Testis (tissue), 2 donors: ENCODE measurements at regions not wholly inside any gene's neighbourhood (a gene's known extent, or its start where the extent isn't known, plus 50 kb on each side); places are given as distances from the start of the nearest gene placed in this dataset.

Experiments used
- DNase-seq: peaks from one replicate; pipeline ENCODE4 v3.0.0-alpha.2; 2019
- H3K27ac ChIP-seq, 2 donors: fragments of 200-600 bp; sonication (generic); one replicate each; pipeline ENCODE4 v1.5.1; 2019
- H3K27me3 ChIP-seq: fragments of 200-600 bp; sonication (generic); one replicate; pipeline ENCODE4 v1.5.1; 2019
- H3K36me3 ChIP-seq: fragments of 200-600 bp; sonication (generic); one replicate; pipeline ENCODE4 v1.5.1; 2017; ENCODE audit warnings: low read depth; ENCODE audit errors: missing control alignments
- H3K4me1 ChIP-seq: fragments of 200-600 bp; sonication (generic); one replicate; pipeline ENCODE4 v1.5.1; 2019
- H3K4me3 ChIP-seq, 2 donors: fragments of 200-600 bp; sonication (generic); one replicate each; pipeline ENCODE4 v1.5.1; 2017 to 2019
- H3K9me3 ChIP-seq: fragments of 200-600 bp; sonication (generic); one replicate; pipeline ENCODE4 v1.5.1; 2017
- CTCF ChIP-seq, 3 experiments: fragments of 450-650 bp in 2 of 3; fragments of 200-600 bp in 1 of 3; sonication (generic) in 1 of 3; IDR thresholded peaks; one replicate each; pipeline ENCODE4 v1.5.1; 2016 to 2019; ENCODE audit warnings: antibody characterized with exemption in 3 of 3, mild to moderate bottlenecking in 2 of 3, moderate library complexity in 1 of 3
- POLR2A ChIP-seq: fragments of 450-650 bp; IDR thresholded peaks from one replicate; pipeline ENCODE4 v1.6.1; 2017; ENCODE audit warnings: antibody characterized with exemption, mild to moderate bottlenecking, moderate library complexity
- WGBS, 2 donors: methylation state at CpG; one replicate each; pipeline ENCODE4 v1.1.5; 2018; 5-methylcytosine and 5-hydroxymethylcytosine counted together
- intact Hi-C: fragments of 100-400 bp; cut with DNase I; formaldehyde crosslinking; loops from one replicate; pipeline ENCODE4 v1.15.1; 2023; ENCODE audit warnings: low total_unique reads

GRCh38 chr2:234130777-234131181 is 80.3 kb downstream of the SPP2 start:
- Histone ChIP-seq H3K9me3 (no peaks in the 10 kb centered on the region), H3K27ac (no peak overlapping the region), H3K4me3 (no peak overlapping the region), H3K4me1 (no peaks in the 10 kb centered on the region), H3K36me3 (no peaks in the 10 kb centered on the region), H3K27me3 (no peaks in the 10 kb centered on the region)
- TF ChIP-seq CTCF (IDR thresholded peaks at IDR 0.05) = no peak
- no peak for TF ChIP-seq POLR2A
- intact Hi-C loops = loop anchor here (10.0 kb wide), 1 partner anchor 374 kb away; no protein-coding TSS in a partner anchor
- 74 to 84% methylated on average over 3 of the region's 3 CpGs for WGBS, 2 donors
- no peak for DNase-seq

- H3K9me3 ChIP-seq = no peaks in the 10 kb centered on the region
- no peak overlapping the region for H3K27ac ChIP-seq
- H3K27me3 ChIP-seq = no peaks in the 10 kb centered on the region
- no peaks in the 10 kb centered on the region for H3K4me1 ChIP-seq
- intact Hi-C loops = no loop called here
- H3K4me3 ChIP-seq = no peak overlapping the region
- no peak for DNase-seq
- no peaks in the 10 kb centered on the region for H3K36me3 ChIP-seq
- 67 to 85% methylated on average over 1 of the region's 1 CpG for WGBS, 2 donors
- TF ChIP-seq POLR2A = no peak
- no peak for TF ChIP-seq CTCF (IDR thresholded peaks at IDR 0.05)
Measured at GRCh38 chr2:234128606-234129005, 78.1 kb downstream of the SPP2 start.
